Fibroblast of skin of abdomen (primary cell): ENCODE measurements at regions not wholly inside any gene's neighbourhood (a gene's known extent, or its start where the extent isn't known, plus 50 kb on each side); places are given as distances from the start of the nearest gene placed in this dataset.
A peak's percentile ranks its signal among the peaks of the same experiment; 100 is the strongest.

Source experiments
- DNase-seq: peaks from one replicate; pipeline ENCODE4 v3.0.0-alpha.2; 2013

DNA sequence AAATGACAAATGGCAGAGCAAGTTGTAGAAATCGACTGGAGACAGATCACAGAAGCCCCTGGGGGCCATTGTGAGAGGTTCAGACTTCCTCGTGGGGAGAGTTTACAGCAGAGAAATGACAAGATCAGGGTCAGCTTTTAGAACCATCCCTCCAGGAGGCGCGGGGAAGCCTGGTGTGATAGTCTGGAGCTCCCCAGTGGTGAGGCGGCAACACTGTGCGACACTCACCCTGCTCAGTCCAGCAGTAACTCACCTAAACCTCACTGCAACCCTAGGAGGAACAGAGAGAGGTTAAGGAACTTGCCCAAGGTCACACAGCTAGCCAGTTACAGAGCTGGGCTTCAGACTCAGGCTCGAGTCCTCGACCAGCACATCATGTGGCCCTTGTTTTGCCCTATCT lies 123.4 kb upstream of the IRX3 start:
- no peak for DNase-seq

GRCh38 chr16:54407596-54407995 lies 121.0 kb upstream of the IRX3 start:
- peak; percentile 85 for DNase-seq

GRCh38 chr16:54405478-54405877 lies 118.9 kb upstream of the IRX3 start:
- DNase-seq = no peak

DNA sequence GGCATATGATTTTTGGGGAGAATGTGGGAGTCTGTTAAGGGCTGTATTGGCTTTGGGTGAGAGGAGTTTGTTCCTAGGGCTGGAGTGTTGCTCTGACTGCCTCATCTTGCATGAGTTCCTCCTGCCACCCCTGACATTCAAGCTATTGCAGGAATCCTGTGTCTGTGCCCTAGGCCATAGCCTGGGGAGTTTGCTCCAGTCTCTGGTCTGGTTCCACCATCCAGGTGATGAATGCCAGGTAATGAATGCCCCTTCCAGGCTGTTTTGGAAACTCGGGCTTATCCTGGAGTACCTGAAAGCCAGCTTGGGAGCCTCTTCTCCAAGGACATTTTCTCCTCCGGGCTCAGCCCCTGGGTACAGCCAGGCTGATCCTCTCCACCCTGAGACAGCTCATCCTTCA lies 117.0 kb upstream of the IRX3 start:
- DNase-seq = no peak

GRCh38 chr16:54402873-54403272 lies 116.3 kb upstream of the IRX3 start:
- DNase-seq = no peak

DNA sequence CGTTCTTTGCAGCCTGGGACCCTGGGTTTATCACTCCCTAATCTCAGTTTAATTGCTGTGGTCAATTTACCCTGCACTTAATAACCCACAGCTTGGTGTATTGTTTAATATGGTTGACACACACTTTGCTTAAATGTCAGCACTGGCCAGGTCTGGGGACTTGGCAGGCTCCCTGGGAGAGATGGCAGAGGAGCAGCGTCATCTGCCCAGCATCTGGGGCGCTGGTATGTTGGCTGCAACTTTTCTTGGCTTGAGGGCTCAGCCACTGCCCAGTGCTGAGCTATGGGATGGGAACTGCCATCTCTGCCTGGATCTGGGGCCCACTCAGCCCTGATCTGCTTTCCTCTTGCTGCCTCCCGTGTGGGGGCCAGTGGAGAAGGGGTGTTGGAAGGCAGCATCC lies 115.7 kb upstream of the IRX3 start:
- peak; percentile 28 for DNase-seq

GRCh38 chr16:54400261-54400660 lies 113.7 kb upstream of the IRX3 start:
- DNase-seq = no peak

DNA sequence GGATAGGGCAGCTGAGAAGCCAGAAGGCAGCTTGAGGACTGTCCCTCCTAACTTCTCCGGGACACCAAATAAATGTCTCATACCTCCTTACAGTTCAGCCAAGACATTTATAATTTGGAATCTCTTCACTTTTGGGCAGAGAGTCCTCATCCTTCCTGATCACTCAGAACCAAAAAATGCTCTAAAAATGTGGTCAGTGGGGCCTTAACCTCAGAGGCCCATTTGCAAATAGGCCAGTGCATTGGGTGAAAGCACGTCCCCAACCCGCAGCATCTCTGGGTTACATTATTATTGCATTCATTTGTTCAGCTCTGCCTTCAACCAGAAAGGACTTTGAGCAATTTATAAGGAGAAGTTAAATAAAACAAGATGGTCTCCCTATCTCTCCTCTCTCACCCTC lies 112.4 kb upstream of the IRX3 start:
- DNase-seq = no peak

- no peak for DNase-seq
These were observed 111.3 kb upstream of the IRX3 start for GRCh38 chr16:54397838-54398237.

GRCh38 chr16:54397190-54397835 lies 110.7 kb upstream of the IRX3 start:
- peak; percentile 54 for DNase-seq

GRCh38 chr16:54389836-54390494 lies 103.4 kb upstream of the IRX3 start:
- DNase-seq = no peak

- no peak for DNase-seq
These were observed 98.6 kb upstream of the IRX3 start for GRCh38 chr16:54385141-54385540.

GRCh38 chr16:54381601-54382313 lies 95.2 kb upstream of the IRX3 start:
- peak; percentile 38 for DNase-seq

- no peak for DNase-seq
These were observed 88.5 kb upstream of the IRX3 start for GRCh38 chr16:54375071-54375470.

- peak; percentile 91 for DNase-seq
These were observed 87.2 kb upstream of the IRX3 start for GRCh38 chr16:54373534-54374520.

DNA sequence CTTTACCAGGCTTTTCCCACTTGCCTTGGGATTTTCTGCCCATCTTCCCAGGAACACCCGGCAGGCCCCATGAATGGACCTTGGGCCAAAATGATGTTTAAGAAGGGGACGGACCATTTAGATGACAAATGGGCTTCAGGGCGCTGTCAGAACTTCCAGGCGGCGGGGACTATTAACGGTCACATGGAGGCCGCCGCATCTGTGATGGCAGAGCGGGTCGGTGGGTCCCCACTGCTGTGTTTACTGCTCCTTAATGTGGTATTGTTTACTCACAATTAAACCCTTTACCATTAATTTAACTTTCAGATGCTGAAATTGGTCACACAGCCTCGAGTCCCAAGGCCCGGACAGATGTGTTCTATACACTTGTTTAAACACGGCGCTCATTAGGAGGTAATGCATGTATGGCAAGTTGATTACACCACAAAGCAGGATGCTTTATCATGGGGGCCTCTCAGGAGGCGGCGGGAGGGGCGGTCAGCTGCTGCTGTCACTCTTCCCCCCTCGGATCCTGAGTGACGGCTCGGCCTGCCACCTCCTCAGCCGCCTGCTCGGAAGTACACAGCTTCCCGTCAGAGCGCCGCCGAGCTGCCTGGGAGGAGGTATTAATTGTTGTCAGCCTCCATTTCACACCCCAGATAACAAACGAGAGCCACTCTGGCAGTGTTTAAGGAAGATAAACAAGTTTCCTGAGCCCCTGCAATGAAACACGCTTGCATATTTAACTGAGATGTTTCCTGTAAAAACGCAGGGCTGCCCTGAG lies 83.9 kb upstream of the IRX3 start:
- no peak for DNase-seq

DNA sequence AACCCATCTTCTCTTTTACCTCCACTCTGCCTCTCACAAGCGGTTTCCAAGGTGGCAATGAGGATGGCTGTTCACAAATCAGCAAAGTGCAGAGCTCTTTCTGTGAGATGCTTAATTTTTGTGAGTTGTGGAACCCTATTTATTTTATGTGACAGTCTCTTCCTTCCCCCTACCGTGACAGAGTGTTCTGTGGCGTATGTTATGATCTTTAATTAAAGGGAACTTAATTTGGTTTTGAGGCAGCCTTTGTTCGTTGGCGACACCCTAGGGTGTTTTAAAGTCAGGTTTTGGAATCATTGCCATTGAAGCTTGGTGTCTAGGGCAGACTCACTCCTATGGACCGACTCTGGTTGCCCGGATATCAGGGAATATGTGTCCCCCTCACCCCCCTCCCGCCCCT lies 83.3 kb upstream of the IRX3 start:
- DNase-seq = no peak

GRCh38 chr16:54366943-54367342 lies 80.4 kb upstream of the IRX3 start:
- DNase-seq = no peak

DNA sequence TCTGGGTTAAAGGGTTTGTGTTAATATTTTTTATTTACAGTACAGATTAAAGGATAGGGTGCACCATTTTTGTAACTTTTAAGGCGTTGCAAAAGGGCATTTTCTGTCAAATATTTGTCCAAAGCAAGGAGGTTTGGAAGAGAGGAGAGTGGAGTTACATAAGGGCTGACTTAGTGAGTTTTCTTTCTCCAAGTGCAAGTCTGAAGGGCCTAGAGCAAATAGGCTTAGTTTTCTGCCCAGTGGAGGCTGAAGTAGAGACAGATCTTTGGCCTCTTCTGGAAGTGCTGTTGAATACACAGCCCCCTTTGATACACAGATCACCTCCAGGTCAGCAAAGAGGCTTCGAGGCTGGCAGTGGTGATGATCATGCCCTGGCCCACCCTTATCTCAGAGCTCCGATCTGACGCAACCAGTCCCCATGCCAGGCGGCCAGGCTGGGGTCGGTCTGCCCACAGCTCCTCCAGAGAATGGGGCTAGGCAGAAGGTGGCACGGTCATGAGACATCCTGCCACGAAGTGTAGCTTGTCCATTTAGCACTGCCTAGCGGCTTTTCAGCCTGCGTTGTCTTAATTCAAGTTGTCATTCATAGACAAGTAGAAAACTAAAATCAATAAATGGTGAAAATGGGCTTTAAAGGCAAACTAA lies 79.5 kb upstream of the IRX3 start:
- DNase-seq = no peak

- no peak for DNase-seq
These were observed 77.2 kb upstream of the IRX3 start for GRCh38 chr16:54363766-54364165.

DNA sequence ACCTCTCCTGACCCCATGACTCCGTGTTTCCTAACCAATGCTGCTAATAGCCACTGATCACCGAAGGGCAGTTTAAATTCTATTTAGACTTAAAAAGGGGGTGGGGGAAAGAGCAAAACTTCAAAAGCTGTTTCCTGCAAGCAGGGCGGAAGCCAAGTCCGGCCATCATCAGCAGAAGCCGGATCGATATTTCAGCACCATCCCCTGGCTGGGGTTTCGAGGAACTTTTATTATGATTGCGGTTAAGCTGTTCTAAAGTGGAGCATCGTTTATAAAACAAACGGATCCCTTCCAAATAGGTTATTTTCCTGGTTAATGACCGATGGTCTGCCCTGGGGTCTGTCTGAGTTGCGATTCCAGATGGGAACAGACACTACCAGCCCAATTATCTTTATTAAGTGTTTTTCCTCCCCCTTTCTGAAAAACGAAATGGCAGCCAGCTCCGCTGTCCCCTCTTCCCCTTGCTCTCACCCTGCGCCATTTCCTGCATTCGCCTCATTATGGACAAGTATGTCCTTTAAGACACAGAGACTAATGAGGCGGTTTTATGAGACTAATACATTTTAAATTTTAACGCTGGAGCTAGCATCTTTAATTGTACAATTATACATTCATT lies 76.1 kb upstream of the IRX3 start:
- DNase-seq = no peak
